Endothelial cell of umbilical vein (primary cell): ENCODE measurements at regions not wholly inside any gene's neighbourhood (a gene's known extent, or its start where the extent isn't known, plus 50 kb on each side); places are given as distances from the start of the nearest gene placed in this dataset.

Source experiments
- EZH2 ChIP-seq: IDR thresholded peaks from 2 replicates; pipeline ENCODE4 v1.6.1; 2012; ENCODE audit warnings: borderline replicate concordance, low read depth, mild to moderate bottlenecking, moderate library complexity, low read length, inconsistent platforms; ENCODE audit not compliant: severe bottlenecking
- FOS ChIP-seq: IDR thresholded peaks from 2 replicates; pipeline ENCODE4 v1.6.1; 2011; ENCODE audit warnings: mild to moderate bottlenecking, low read length, moderate library complexity, borderline replicate concordance; ENCODE audit not compliant: insufficient read depth
- GATA2 ChIP-seq: IDR thresholded peaks from 2 replicates; pipeline ENCODE4 v1.7.0; 2011; ENCODE audit warnings: low read depth, mild to moderate bottlenecking, moderate library complexity, mixed read lengths, low read length; ENCODE audit not compliant: insufficient read length, insufficient read depth
- JUN ChIP-seq: IDR thresholded peaks from 2 replicates; pipeline ENCODE4 v1.6.1; 2011; ENCODE audit warnings: borderline replicate concordance, low read depth; ENCODE audit not compliant: insufficient read length, insufficient read depth
- POLR2A ChIP-seq: IDR thresholded peaks from 2 replicates; pipeline ENCODE4 v1.6.1; 2012; ENCODE audit warnings: low read depth, mild to moderate bottlenecking, control low read depth, low read length
- POLR2AphosphoS5 ChIP-seq: IDR thresholded peaks from 2 replicates; pipeline ENCODE4 v1.6.1; 2012; ENCODE audit warnings: low read depth, mild to moderate bottlenecking, control low read depth, low read length, moderate library complexity; ENCODE audit not compliant: insufficient read depth
- TF ChIP-seq, protein P1 (sequence below), 2 donors: IDR thresholded peaks; 1 replicate in 1 of 2; 2 replicates in 1 of 2; pipeline ENCODE4 v1.5.1; 2011; ENCODE audit warnings: low read length in 2 of 2, mild to moderate bottlenecking in 2 of 2, moderate library complexity in 2 of 2, control low read depth in 1 of 2, inconsistent platforms in 1 of 2, low read depth in 1 of 2; ENCODE audit not compliant: insufficient read depth in 1 of 2; ENCODE audit errors: extremely low read depth in 1 of 2
- TF ChIP-seq, protein P2 (sequence below): IDR thresholded peaks from 2 replicates; pipeline ENCODE4 v1.6.1; 2011; ENCODE audit not compliant: insufficient read depth, insufficient read length

DNA sequence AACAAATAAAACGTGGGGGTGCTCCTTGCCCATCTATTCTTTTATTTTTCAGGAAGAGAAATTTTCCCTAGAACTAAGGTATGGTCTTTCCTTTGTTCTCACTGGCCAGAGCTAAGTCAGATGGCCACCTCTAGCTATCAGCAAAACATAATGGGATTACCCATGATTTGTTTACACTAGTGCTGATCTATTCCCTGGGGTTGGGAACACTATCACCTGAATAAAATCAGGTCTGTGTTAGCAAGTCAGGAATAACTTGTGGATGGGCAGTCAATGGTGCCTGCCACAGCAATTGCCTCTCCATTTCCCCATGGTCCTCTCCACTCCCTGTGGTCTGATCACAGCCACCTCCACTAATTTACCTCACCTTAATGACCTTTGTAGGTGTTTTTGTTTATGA lies 181.7 kb upstream of the CADPS start:
- TF ChIP-seq, protein P1, sequence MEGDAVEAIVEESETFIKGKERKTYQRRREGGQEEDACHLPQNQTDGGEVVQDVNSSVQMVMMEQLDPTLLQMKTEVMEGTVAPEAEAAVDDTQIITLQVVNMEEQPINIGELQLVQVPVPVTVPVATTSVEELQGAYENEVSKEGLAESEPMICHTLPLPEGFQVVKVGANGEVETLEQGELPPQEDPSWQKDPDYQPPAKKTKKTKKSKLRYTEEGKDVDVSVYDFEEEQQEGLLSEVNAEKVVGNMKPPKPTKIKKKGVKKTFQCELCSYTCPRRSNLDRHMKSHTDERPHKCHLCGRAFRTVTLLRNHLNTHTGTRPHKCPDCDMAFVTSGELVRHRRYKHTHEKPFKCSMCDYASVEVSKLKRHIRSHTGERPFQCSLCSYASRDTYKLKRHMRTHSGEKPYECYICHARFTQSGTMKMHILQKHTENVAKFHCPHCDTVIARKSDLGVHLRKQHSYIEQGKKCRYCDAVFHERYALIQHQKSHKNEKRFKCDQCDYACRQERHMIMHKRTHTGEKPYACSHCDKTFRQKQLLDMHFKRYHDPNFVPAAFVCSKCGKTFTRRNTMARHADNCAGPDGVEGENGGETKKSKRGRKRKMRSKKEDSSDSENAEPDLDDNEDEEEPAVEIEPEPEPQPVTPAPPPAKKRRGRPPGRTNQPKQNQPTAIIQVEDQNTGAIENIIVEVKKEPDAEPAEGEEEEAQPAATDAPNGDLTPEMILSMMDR (IDR thresholded peaks at IDR 0.05; ENCODE audit: extremely low read depth in 1 of 2, insufficient read depth in 1 of 2, low read depth in 1 of 2, low read length in 2 of 2) = no peak
- TF ChIP-seq EZH2 (no peak), JUN (no peak), POLR2A (no peak), POLR2AphosphoS5 (no peak), GATA2 (no peak), FOS (no peak)
- TF ChIP-seq, protein P2, sequence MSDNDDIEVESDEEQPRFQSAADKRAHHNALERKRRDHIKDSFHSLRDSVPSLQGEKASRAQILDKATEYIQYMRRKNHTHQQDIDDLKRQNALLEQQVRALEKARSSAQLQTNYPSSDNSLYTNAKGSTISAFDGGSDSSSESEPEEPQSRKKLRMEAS = no peak
